SK-N-SH treated with all-trans-retinoic acid at 6 μM for 48 hours (cell line): ENCODE measurements at regions not wholly inside any gene's neighbourhood (a gene's known extent, or its start where the extent isn't known, plus 50 kb on each side); places are given as distances from the start of the nearest gene placed in this dataset.

Experiments used
- ATAC-seq: fragments of 200-7000 bp; cut with Tn5 transposase; 3 replicates; pipeline ENCODE4 v1.9.1; 2020; ENCODE audit warnings: mild to moderate bottlenecking, moderate library complexity
- CSDC2 ChIP-seq: fragments of 250-450 bp; sonication (Bioruptor Pico); IDR thresholded peaks from 2 replicates; pipeline ENCODE4 v1.5.0; 2020; ENCODE audit warnings: mild to moderate bottlenecking, moderate library complexity
- ESRRG ChIP-seq: fragments of 250-450 bp; sonication (Bioruptor Pico); IDR thresholded peaks from 2 replicates; pipeline ENCODE4 v1.6.1; 2021; ENCODE audit warnings: mild to moderate bottlenecking
- GLIS3 ChIP-seq: fragments of 250-450 bp; sonication (Bioruptor Pico); IDR thresholded peaks from 2 replicates; pipeline ENCODE4 v1.5.0; 2020; ENCODE audit warnings: mild to moderate bottlenecking, moderate library complexity
- ISL1 ChIP-seq: fragments of 250-450 bp; sonication (Bioruptor Pico); IDR thresholded peaks from 2 replicates; pipeline ENCODE4 v2.1.2; 2022; ENCODE audit warnings: mild to moderate bottlenecking, moderate library complexity
- OSR1 ChIP-seq: fragments of 250-450 bp; sonication (Bioruptor Pico); IDR thresholded peaks from 2 replicates; pipeline ENCODE4 v1.8.0; 2022; ENCODE audit warnings: moderate library complexity, mild to moderate bottlenecking, inconsistent platforms
- RARB ChIP-seq: fragments of 250-450 bp; sonication (Bioruptor Pico); IDR thresholded peaks from 2 replicates; pipeline ENCODE4 v1.8.0; 2021; ENCODE audit warnings: mild to moderate bottlenecking, moderate library complexity
- SNAI2 ChIP-seq: fragments of 250-450 bp; sonication (Bioruptor Pico); IDR thresholded peaks from 2 replicates; pipeline ENCODE4 v1.5.0; 2020; ENCODE audit warnings: mild to moderate bottlenecking, moderate library complexity
- TOX ChIP-seq: fragments of 250-450 bp; sonication (Bioruptor Pico); IDR thresholded peaks from 2 replicates; pipeline ENCODE4 v1.8.0; 2021; ENCODE audit warnings: mild to moderate bottlenecking, moderate library complexity, borderline replicate concordance
- ZC3H10 ChIP-seq: fragments of 250-450 bp; sonication (Bioruptor Pico); IDR thresholded peaks from 2 replicates; pipeline ENCODE4 v1.5.1; 2021; ENCODE audit warnings: mild to moderate bottlenecking, moderate library complexity
- ZFP30 ChIP-seq: fragments of 450-650 bp; formaldehyde crosslinking; IDR thresholded peaks from 2 replicates; pipeline ENCODE4 v1.5.0; 2022; ENCODE audit warnings: mild to moderate bottlenecking, moderate library complexity
- ZNF565 ChIP-seq: fragments of 450-650 bp; formaldehyde crosslinking; conservative IDR thresholded peaks from 2 replicates; pipeline ENCODE4 v1.5.0; 2020; ENCODE audit warnings: low read depth, mild to moderate bottlenecking, moderate library complexity
- ZNF8 ChIP-seq: fragments of 450-650 bp; formaldehyde crosslinking; IDR thresholded peaks from 2 replicates; pipeline ENCODE4 v1.5.0; 2020; ENCODE audit warnings: mild to moderate bottlenecking, moderate library complexity
- TF ChIP-seq, protein P1 (sequence below): fragments of 250-450 bp; sonication (Bioruptor Pico); IDR thresholded peaks from 2 replicates; pipeline ENCODE4 v1.8.0; 2020; ENCODE audit warnings: mild to moderate bottlenecking, moderate library complexity, borderline replicate concordance
- TF ChIP-seq, protein P2 (sequence below): fragments of 250-450 bp; sonication (Bioruptor Pico); IDR thresholded peaks from 2 replicates; pipeline ENCODE4 v1.8.0; 2021; ENCODE audit warnings: low read depth, mild to moderate bottlenecking, moderate library complexity, borderline replicate concordance
- TF ChIP-seq, protein P3 (sequence below): fragments of 250-450 bp; sonication (Bioruptor Pico); IDR thresholded peaks from 2 replicates; pipeline ENCODE4 v1.5.0; 2020; ENCODE audit warnings: mild to moderate bottlenecking, moderate library complexity
- TF ChIP-seq, protein P4 (sequence below): fragments of 250-450 bp; sonication (Bioruptor Pico); IDR thresholded peaks from 2 replicates; pipeline ENCODE4 v1.5.1; 2020; ENCODE audit warnings: low read depth, mild to moderate bottlenecking, moderate library complexity
- TF ChIP-seq, protein P5 (sequence below): fragments of 250-450 bp; sonication (Bioruptor Pico); IDR thresholded peaks from 2 replicates; pipeline ENCODE4 v1.5.1; 2021; ENCODE audit warnings: mild to moderate bottlenecking, moderate library complexity

DNA sequence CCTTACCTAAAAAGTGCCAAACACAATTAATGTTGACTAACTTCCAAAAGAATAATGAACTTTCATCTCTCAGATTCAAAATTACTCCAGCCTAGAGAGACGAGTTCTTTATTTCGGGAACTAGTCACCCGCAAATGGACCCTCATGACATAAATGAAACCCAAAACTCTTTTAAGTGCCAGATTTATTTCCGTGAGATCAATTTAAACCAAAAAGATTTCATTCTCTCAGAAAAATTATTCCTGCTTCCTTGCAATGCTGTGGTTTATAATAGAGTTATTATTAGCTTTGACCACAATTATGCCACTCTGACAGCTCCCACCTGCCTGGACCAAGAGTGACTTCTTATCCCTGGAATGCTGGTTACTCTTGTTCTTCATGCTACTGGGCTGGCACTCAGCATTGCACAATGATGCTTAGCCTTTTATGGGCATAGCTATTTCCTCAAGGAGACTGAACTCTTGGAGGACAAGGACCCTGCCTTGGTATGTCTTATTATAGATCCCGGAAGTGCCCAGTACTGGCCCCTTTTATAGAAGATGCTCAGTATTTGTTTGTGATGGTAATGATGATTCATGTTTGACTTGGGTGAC lies 183.5 kb downstream of the SNX18 start (continued):
- TF ChIP-seq, protein P1, sequence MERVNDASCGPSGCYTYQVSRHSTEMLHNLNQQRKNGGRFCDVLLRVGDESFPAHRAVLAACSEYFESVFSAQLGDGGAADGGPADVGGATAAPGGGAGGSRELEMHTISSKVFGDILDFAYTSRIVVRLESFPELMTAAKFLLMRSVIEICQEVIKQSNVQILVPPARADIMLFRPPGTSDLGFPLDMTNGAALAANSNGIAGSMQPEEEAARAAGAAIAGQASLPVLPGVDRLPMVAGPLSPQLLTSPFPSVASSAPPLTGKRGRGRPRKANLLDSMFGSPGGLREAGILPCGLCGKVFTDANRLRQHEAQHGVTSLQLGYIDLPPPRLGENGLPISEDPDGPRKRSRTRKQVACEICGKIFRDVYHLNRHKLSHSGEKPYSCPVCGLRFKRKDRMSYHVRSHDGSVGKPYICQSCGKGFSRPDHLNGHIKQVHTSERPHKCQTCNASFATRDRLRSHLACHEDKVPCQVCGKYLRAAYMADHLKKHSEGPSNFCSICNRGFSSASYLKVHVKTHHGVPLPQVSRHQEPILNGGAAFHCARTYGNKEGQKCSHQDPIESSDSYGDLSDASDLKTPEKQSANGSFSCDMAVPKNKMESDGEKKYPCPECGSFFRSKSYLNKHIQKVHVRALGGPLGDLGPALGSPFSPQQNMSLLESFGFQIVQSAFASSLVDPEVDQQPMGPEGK = no peak
- TF ChIP-seq, all 23 proteins: peak for 3

DNA sequence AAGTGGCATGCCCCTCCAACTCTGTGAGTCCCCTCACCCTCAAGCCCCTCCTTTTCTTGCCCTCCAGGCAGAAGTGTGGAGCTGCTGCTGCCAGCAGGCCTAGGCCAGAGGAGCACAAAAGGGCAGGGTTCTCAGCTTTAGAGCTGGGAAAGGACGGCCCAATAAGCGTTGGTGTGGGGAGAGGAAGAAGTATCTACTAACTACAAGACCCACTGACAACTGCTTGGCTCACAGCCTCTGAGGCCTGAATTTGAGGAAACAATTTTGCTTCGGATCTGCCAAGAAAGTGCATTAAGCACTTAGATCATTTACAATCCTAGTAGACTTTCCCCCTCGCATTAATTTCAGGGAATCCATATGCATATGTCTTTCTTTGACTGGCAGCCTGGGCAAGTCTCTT lies 179.4 kb downstream of the SNX18 start:
- no peak for TF ChIP-seq CSDC2 (CRISPR knock-in tag)
- no peak for TF ChIP-seq ZC3H10
- TF ChIP-seq ESRRG = no peak
- TF ChIP-seq, protein P2, sequence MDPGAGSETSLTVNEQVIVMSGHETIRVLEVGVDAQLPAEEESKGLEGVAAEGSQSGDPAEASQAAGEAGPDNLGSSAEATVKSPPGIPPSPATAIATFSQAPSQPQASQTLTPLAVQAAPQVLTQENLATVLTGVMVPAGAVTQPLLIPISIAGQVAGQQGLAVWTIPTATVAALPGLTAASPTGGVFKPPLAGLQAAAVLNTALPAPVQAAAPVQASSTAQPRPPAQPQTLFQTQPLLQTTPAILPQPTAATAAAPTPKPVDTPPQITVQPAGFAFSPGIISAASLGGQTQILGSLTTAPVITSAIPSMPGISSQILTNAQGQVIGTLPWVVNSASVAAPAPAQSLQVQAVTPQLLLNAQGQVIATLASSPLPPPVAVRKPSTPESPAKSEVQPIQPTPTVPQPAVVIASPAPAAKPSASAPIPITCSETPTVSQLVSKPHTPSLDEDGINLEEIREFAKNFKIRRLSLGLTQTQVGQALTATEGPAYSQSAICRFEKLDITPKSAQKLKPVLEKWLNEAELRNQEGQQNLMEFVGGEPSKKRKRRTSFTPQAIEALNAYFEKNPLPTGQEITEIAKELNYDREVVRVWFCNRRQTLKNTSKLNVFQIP (CRISPR knock-in tag) = no peak
- TF ChIP-seq, protein P3, sequence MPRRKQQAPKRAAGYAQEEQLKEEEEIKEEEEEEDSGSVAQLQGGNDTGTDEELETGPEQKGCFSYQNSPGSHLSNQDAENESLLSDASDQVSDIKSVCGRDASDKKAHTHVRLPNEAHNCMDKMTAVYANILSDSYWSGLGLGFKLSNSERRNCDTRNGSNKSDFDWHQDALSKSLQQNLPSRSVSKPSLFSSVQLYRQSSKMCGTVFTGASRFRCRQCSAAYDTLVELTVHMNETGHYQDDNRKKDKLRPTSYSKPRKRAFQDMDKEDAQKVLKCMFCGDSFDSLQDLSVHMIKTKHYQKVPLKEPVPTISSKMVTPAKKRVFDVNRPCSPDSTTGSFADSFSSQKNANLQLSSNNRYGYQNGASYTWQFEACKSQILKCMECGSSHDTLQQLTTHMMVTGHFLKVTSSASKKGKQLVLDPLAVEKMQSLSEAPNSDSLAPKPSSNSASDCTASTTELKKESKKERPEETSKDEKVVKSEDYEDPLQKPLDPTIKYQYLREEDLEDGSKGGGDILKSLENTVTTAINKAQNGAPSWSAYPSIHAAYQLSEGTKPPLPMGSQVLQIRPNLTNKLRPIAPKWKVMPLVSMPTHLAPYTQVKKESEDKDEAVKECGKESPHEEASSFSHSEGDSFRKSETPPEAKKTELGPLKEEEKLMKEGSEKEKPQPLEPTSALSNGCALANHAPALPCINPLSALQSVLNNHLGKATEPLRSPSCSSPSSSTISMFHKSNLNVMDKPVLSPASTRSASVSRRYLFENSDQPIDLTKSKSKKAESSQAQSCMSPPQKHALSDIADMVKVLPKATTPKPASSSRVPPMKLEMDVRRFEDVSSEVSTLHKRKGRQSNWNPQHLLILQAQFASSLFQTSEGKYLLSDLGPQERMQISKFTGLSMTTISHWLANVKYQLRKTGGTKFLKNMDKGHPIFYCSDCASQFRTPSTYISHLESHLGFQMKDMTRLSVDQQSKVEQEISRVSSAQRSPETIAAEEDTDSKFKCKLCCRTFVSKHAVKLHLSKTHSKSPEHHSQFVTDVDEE = no peak
- TF ChIP-seq, protein P1 = no peak
- TF ChIP-seq, protein P4, sequence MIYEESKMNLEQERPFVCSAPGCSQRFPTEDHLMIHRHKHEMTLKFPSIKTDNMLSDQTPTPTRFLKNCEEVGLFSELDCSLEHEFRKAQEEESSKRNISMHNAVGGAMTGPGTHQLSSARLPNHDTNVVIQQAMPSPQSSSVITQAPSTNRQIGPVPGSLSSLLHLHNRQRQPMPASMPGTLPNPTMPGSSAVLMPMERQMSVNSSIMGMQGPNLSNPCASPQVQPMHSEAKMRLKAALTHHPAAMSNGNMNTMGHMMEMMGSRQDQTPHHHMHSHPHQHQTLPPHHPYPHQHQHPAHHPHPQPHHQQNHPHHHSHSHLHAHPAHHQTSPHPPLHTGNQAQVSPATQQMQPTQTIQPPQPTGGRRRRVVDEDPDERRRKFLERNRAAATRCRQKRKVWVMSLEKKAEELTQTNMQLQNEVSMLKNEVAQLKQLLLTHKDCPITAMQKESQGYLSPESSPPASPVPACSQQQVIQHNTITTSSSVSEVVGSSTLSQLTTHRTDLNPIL (CRISPR knock-in tag) = no peak
- no peak for TF ChIP-seq OSR1 (CRISPR knock-in tag)
- TF ChIP-seq, all 23 proteins: peak for 0
- no peak for ATAC-seq

DNA sequence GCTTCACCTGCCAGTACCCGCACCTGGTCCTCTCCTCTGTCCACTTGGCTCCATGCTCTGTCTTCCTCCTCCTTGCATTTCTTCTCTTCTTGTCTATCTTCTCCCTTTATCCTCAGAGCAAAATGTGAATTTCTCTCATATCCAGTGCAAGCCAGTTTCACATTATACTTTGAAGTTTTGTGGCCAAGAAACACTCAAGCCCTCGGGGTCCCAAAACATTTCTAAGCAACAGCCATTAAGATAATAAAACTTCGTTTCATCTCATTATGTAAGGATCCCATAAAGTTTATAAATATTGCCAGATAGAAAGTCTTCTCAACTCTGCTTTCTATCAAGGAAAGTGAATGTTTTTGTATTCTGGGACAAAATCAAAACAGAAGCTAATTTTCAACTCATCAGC lies 178.8 kb downstream of the SNX18 start:
- TF ChIP-seq ZC3H10 = no peak
- no peak for TF ChIP-seq ZFP30
- no peak for ATAC-seq

DNA sequence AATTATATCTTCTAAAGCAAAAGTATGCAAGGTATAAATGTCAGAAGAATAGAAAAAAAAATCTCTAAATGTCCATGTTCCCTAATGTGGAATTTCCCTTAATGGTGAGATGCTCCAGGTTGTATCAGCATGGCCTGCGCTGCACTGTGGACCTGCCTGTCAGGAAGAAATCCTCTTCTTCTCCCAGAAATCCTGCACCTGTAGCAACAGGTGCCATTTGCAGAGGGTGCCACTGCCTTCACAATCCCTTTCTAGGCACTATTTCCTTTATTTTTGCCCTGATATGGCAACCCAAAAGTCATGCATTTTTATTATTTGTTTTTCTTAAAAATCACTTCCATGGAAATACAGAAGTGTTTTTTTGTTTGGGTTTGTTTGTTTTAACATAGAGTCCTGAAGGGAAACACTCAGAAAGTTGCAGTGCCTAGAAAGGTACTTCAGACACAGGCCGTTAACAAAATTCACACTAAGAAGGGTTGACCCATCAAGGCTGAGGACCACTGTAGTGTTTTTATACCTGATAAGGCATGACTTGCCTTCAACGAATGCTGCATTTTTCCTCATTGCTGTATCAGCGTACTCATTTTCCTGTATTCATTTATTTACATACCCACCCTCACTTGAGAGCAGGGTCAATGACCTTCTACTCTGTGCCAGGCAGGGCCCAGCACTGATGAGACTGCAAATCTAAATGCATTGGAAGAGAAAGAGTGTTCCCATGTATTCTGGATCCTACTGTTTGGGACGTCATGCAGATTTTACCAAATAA lies 177.8 kb downstream of the SNX18 start:
- TF ChIP-seq ZNF565 (CRISPR knock-in tag) (no peak), ZFP30 (no peak), SNAI2 (CRISPR knock-in tag) (no peak)
- TF ChIP-seq, protein P4 (CRISPR knock-in tag) = no peak
- no peak for ATAC-seq

DNA sequence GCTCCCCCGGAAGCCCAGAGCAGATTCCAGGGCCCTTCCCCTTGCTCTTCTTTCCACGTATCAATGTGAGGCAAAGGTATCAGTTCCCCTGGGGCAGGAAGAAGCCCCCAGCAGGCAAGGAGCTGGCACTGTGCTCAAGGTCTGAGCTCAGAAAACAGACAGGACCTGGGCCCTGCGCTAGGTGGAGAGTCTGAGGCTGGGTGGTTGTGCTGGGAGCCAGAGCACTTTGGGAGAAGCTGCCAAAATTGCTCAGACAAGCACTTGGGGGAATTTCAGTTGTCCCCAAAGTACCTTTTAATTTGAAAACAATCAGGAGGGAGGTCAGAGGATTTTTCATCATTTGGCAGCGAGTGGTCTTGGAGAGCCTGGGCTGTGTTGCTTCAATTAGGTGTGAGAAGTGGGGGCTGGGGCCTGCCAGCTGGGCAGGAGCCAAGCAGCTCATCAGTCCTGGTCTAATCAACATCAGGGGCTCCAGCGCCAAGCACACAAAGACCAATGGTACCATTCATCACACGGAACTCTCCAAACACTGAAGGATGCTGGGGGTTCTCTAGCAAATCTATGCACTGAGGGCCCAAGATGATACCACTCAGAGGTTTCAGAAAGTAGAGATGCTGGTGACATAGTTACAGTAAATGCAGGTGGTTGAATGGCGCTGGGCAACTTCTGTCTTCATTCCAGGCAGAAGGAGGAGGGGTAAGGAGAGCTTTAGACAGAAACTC lies 176.5 kb downstream of the SNX18 start:
- TF ChIP-seq GLIS3 (CRISPR knock-in tag) (no peak), ESRRG (no peak), ISL1 (CRISPR knock-in tag) (no peak), RARB (CRISPR knock-in tag) (no peak), TOX (CRISPR knock-in tag) (no peak), ZNF8 (CRISPR knock-in tag) (no peak)
- TF ChIP-seq, protein P4 (CRISPR knock-in tag) = no peak
- TF ChIP-seq, protein P5, sequence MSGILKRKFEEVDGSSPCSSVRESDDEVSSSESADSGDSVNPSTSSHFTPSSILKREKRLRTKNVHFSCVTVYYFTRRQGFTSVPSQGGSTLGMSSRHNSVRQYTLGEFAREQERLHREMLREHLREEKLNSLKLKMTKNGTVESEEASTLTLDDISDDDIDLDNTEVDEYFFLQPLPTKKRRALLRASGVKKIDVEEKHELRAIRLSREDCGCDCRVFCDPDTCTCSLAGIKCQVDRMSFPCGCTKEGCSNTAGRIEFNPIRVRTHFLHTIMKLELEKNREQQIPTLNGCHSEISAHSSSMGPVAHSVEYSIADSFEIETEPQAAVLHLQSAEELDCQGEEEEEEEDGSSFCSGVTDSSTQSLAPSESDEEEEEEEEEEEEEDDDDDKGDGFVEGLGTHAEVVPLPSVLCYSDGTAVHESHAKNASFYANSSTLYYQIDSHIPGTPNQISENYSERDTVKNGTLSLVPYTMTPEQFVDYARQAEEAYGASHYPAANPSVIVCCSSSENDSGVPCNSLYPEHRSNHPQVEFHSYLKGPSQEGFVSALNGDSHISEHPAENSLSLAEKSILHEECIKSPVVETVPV = no peak
- ATAC-seq = no peak
